HT-29 (cell line): ENCODE measurements at regions not wholly inside any gene's neighbourhood (a gene's known extent, or its start where the extent isn't known, plus 50 kb on each side); places are given as distances from the start of the nearest gene placed in this dataset.

Source experiments
- DNase-seq: peaks from one replicate; pipeline ENCODE4 v3.0.0-alpha.2; 2015; ENCODE audit warnings: low spot score

- no peak for DNase-seq
These were observed 472.1 kb downstream of the BCL11B start for GRCh38 chr14:98799891-98800290.

GRCh38 chr14:98802044-98802443 is 470.0 kb downstream of the BCL11B start:
- no peak for DNase-seq

DNA sequence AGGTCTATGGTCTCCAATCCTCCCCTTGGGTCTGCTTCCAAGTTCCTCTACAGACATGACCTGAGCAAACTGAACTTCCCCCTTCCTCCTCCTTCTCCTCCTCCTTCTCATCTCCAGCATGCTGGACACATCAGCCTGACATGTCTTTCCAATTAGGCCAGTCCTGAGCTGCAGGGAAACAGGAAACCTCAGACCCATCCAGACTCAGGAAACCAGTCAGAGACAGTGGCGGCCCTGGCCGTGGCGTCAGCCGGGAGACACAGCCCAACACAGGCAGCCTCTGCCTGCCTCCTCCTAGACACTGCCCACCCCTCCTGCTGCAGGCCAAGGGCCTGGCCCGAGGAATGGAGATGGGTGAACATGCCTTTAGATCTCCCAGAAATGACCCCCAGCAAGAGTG is 468.8 kb downstream of the BCL11B start:
- DNase-seq, result no peak

GRCh38 chr14:98808494-98809407 is 463.2 kb downstream of the BCL11B start:
- DNase-seq, result no peak

DNA sequence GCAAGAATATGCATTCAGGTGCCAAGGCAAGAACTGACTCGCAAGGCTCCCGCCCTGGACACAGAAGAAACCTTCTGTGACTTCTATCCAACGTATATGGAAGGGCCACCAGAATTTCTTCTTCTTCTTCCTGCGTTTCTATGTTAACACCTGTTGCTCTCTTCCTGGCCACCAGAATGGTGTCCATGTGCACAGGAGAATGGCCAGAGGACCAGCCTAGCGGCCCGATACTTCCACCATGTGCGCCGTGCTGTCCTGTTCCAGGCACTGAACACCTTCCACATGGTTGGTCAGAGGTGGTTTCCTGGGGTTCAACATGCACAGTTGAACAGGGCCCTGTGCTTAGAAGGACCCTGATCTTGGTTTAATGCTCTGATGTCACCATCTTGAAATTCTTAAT is 455.8 kb downstream of the BCL11B start:
- no peak for DNase-seq

DNA sequence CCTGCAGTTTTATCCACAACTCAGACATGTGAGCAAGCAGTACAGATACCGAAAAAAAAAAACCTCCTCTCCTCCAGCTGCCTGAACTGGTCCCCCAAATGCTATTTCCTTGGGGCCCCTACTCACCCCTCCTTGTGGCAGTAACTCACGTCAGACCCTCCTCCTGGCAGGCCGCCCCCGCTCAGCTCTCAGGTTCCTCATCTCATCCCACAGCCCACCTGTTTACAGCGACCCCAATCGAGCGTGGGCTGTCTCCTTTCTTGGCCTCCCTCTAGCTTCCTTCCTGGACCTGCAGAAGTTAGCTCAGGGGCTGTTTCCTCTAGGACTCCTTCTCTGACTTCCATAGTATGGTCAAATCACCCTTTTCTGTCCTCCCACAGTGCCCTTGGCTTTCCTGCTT is 455.3 kb downstream of the BCL11B start:
- no peak for DNase-seq

GRCh38 chr14:98819132-98819866 is 452.7 kb downstream of the BCL11B start:
- peak; percentile 48 for DNase-seq

GRCh38 chr14:98819867-98820206 is 452.2 kb downstream of the BCL11B start:
- DNase-seq, result no peak

GRCh38 chr14:98822917-98823316 is 449.1 kb downstream of the BCL11B start:
- DNase-seq, result peak; percentile 21

GRCh38 chr14:98826618-98827017 is 445.4 kb downstream of the BCL11B start:
- DNase-seq, result no peak

GRCh38 chr14:98834119-98834518 is 437.9 kb downstream of the BCL11B start:
- DNase-seq, result no peak

- no peak for DNase-seq
These were observed 436.8 kb downstream of the BCL11B start for GRCh38 chr14:98835051-98835824.

- DNase-seq, result no peak
These were observed 436.2 kb downstream of the BCL11B start for GRCh38 chr14:98835825-98836100.

DNA sequence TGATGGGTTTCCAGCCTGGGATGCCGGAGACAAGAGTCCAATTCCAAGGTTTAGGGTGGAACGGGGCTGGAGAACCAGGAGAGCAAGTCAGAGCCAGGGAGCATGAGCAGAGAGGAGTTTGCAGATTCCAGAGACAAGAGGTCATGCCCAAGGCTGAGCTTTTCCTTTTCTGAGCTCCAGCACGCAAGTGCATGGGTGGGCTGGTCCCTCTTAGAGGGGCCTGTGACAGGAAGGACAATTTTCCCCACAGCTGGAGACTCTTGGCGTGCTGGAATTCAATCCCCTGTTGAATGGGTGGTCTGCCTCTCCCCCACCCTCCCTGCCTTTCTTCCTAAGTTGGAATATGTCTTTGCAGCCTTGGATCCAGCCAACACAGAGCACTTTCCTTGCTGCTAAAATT is 431.9 kb downstream of the BCL11B start:
- DNase-seq, result no peak

GRCh38 chr14:98840511-98840910 is 431.5 kb downstream of the BCL11B start:
- no peak for DNase-seq

DNA sequence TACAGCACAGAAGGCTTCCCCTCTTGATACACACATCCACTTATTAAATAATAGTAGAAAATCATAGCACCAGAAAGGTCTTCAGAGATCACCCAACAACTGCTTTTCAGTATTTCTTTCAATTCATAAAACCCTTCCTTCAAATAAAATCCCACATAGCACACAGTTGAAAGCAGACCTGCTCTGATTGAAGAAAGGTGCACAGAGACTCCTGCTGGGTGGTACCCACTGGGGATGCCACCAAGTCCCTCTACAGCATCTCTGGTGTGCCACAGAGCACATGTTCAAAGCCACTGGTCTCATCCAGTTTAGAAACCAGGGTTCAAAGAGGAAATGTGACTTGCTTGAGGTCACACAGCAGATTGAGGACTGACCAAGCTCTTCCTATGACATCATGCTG is 427.5 kb downstream of the BCL11B start:
- no peak for DNase-seq

GRCh38 chr14:98847521-98848468 is 424.2 kb downstream of the BCL11B start:
- no peak for DNase-seq

- DNase-seq, result no peak
These were observed 418.8 kb downstream of the BCL11B start for GRCh38 chr14:98853063-98853729.

DNA sequence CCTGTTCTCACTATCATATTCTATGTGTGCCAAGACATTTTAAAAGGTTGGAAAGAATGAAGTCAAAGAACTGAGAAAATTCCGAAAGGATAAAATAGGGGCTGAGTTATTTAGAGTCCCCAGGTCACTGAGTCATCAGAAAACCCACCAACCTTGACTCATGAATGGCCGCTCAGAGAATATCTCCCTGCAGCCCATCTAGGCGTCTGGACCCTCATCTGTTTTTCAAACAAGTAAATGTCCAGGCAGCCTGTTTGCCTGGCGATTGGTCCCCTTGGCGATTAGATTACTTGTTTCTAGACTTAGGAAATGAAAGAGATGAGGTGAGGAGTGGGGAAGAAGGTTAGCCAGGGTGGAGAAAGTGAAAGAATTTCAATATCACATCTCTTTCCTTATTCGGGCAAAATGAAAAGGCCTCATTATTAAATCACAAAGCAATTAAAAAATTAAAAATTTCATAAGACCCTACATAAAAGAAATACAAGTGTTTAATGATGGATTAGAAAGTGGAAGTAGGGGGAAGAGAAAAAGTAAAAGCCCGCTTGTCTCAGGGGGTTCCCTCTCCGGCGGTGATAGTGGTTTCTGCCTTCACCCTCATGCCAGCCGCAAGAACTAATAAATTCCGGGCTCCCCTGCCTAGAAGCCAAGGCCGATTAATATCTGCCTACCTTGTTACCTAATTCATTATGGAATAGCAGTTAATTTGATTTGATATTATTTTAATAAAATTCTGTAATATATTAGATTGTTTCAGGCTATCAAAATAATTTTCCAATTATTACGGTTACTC is 415.9 kb downstream of the BCL11B start:
- no peak for DNase-seq

DNA sequence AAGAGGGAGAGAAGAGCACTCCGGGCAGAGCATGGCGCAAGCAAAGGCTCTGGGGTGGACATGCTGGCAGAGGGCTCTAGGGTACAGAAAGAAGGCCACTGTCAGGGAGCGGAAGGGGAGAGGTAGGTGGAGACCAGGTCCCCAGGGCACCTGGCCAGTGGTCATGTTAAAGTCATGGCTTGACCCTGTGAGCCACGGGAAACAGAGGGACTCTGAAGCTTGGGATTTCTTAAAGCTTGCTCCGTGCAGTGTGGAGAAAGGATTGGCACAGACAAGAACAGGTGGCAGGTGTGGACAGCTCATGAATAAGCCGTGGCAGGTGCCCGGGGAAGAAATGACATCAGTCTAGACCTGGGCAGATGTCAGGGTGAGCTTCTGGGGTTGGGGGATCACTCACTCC is 413.8 kb downstream of the BCL11B start:
- DNase-seq, result no peak
